Islet precursor cell (in vitro differentiated cells): ENCODE measurements at regions not wholly inside any gene's neighbourhood (a gene's known extent, or its start where the extent isn't known, plus 50 kb on each side); places are given as distances from the start of the nearest gene placed in this dataset.
"Not testable (repeated sequence)": the region's sequence is repeated elsewhere in the genome, so short reads cannot be mapped to it uniquely, and the experiment has no call there.

ENCODE experiments used
- DNase-seq: peaks from one replicate; pipeline ENCODE4 v3.0.0-alpha.2; 2018

GRCh38 chr10:38364073-38364472, 269.9 kb downstream of the ZNF37A start:
- DNase-seq: not testable (repeated sequence)

- not testable (repeated sequence) for DNase-seq
Measured at GRCh38 chr10:38365917-38366316, 271.8 kb downstream of the ZNF37A start.

GRCh38 chr10:38383800-38384199, 289.7 kb downstream of the ZNF37A start:
- DNase-seq: not testable (repeated sequence)

- not testable (repeated sequence) for DNase-seq
Measured at GRCh38 chr10:38386869-38387268, 292.7 kb downstream of the ZNF37A start.

GRCh38 chr10:38390725-38391124, 296.6 kb downstream of the ZNF37A start:
- not testable (repeated sequence) for DNase-seq

GRCh38 chr10:38395465-38395864, 301.3 kb downstream of the ZNF37A start:
- DNase-seq: not testable (repeated sequence)

- DNase-seq: not testable (repeated sequence)
Measured at GRCh38 chr10:38396178-38396954, 302.2 kb downstream of the ZNF37A start.

- not testable (repeated sequence) for DNase-seq
Measured at GRCh38 chr10:38401565-38401964, 307.4 kb downstream of the ZNF37A start.

- DNase-seq: not testable (repeated sequence)
Measured at GRCh38 chr10:38402442-38403346, 308.6 kb downstream of the ZNF37A start.

- DNase-seq: not testable (repeated sequence)
Measured at GRCh38 chr10:38403347-38404117, 309.4 kb downstream of the ZNF37A start.

- not testable (repeated sequence) for DNase-seq
Measured at GRCh38 chr10:38423634-38424033, 329.5 kb downstream of the ZNF37A start.

- not testable (repeated sequence) for DNase-seq
Measured at GRCh38 chr10:38430242-38430641, 336.1 kb downstream of the ZNF37A start.

GRCh38 chr10:38437359-38437758, 343.2 kb downstream of the ZNF37A start:
- DNase-seq: not testable (repeated sequence)

- DNase-seq: not testable (repeated sequence)
Measured at GRCh38 chr10:38448614-38449355, 354.6 kb downstream of the ZNF37A start.

- DNase-seq: not testable (repeated sequence)
Measured at GRCh38 chr10:38449618-38450017, 355.5 kb downstream of the ZNF37A start.

- DNase-seq: not testable (repeated sequence)
Measured at GRCh38 chr10:38450372-38451057, 356.4 kb downstream of the ZNF37A start.

- not testable (repeated sequence) for DNase-seq
Measured at GRCh38 chr10:38451306-38451967, 357.3 kb downstream of the ZNF37A start.
